NCI-H1048 (cell line): ENCODE measurements at regions not wholly inside any gene's neighbourhood (a gene's known extent, or its start where the extent isn't known, plus 50 kb on each side); places are given as distances from the start of the nearest gene placed in this dataset.

ENCODE experiments used
- DNase-seq: peaks from one replicate; lab custom pipeline; 2025; lab: John Stamatoyannopoulos, UW

GRCh38 chr1:232445361-232446106 lies 184.4 kb downstream of the SIPA1L2 start:
- DNase-seq, result no peak

- DNase-seq, result no peak
Measured at GRCh38 chr1:232443372-232443771, 186.6 kb downstream of the SIPA1L2 start.

GRCh38 chr1:232441036-232441411 lies 188.9 kb downstream of the SIPA1L2 start:
- DNase-seq, result no peak

- no peak for DNase-seq
Measured at GRCh38 chr1:232440325-232441035, 189.5 kb downstream of the SIPA1L2 start.

- no peak for DNase-seq
Measured at GRCh38 chr1:232439011-232439410, 190.9 kb downstream of the SIPA1L2 start.

- no peak for DNase-seq
Measured at GRCh38 chr1:232438476-232438875, 191.5 kb downstream of the SIPA1L2 start.

GRCh38 chr1:232437510-232437909 lies 192.4 kb downstream of the SIPA1L2 start:
- no peak for DNase-seq

- DNase-seq, result no peak
Measured at GRCh38 chr1:232435729-232436128, 194.2 kb downstream of the SIPA1L2 start.

GRCh38 chr1:232432313-232432712 lies 197.6 kb downstream of the SIPA1L2 start:
- no peak for DNase-seq

GRCh38 chr1:232431748-232432147 lies 198.2 kb downstream of the SIPA1L2 start:
- no peak for DNase-seq

- DNase-seq, result no peak
Measured at GRCh38 chr1:232431326-232431725, 198.6 kb downstream of the SIPA1L2 start.

- no peak for DNase-seq
Measured at GRCh38 chr1:232430467-232430866, 199.5 kb downstream of the SIPA1L2 start.

- no peak for DNase-seq
Measured at GRCh38 chr1:232428786-232429530, 201.0 kb downstream of the SIPA1L2 start.

- no peak for DNase-seq
Measured at GRCh38 chr1:232428036-232428645, 201.8 kb downstream of the SIPA1L2 start.

GRCh38 chr1:232426801-232427200 lies 203.1 kb downstream of the SIPA1L2 start:
- no peak for DNase-seq

- no peak for DNase-seq
Measured at GRCh38 chr1:232425421-232425820, 204.5 kb downstream of the SIPA1L2 start.

- DNase-seq, result no peak
Measured at GRCh38 chr1:232423591-232423990, 206.3 kb downstream of the SIPA1L2 start.

GRCh38 chr1:232422898-232423297 lies 207.0 kb downstream of the SIPA1L2 start:
- DNase-seq, result no peak

- no peak for DNase-seq
Measured at GRCh38 chr1:232422098-232422497, 207.8 kb downstream of the SIPA1L2 start.

- no peak for DNase-seq
Measured at GRCh38 chr1:232421143-232421796, 208.7 kb downstream of the SIPA1L2 start.

GRCh38 chr1:232417636-232418248 lies 212.2 kb downstream of the SIPA1L2 start:
- no peak for DNase-seq
